K562 (cell line): ENCODE measurements at regions not wholly inside any gene's neighbourhood (a gene's known extent, or its start where the extent isn't known, plus 50 kb on each side); places are given as distances from the start of the nearest gene placed in this dataset.

Experiments
- ATAC-seq: fragments of 200-7000 bp; cut with Tn5 transposase; 3 replicates; pipeline ENCODE4 v1.9.1; 2020; ENCODE audit warnings: moderate library complexity
- BruUV-seq: library from RNA; stranded (reverse); fragments of 400-500 nt; replicated peaks from 2 replicates; lab custom pipeline; 2021; lab: Mats Ljungman, UMichigan
- CTCF ChIA-PET: fragments of 300-600 bp; formaldehyde crosslinking; extraction: SDS; loops from one replicate; lab custom pipeline; 2021; ENCODE audit warnings: low intra/inter-chr PET ratio; lab: Yijun Ruan, JAX
- POLR2A ChIA-PET: fragments of 300-600, 350-650 bp; sonication (Branson Sonifier 250); formaldehyde crosslinking; extraction: SDS; loops from one replicate; lab custom pipeline; 2021; ENCODE audit warnings: antibody characterized with exemption, inconsistent platforms; lab: Yijun Ruan, JAX
- DNase-seq, 4 experiments: peaks; one replicate each; pipeline versions ENCODE4 v3.0.0 to v3.0.0-alpha.2; 2011 to 2018; ENCODE audit warnings: low spot score in 3 of 4, mixed read lengths in 3 of 4; ENCODE audit errors: extremely low read depth in 1 of 4
- FAIRE-seq: peaks from 2 replicates; lab custom pipeline; 2011; peaks lifted over from hg19 to GRCh38; lab: Jason Lieb, UNC
- H2AFZ ChIP-seq: 2 replicates; pipeline ENCODE4 v1.6.0; 2011; ENCODE audit warnings: low read depth, low read length, control low read depth, inconsistent platforms
- H3K27ac ChIP-seq: fragments of 200-600 bp; 3 replicates; pipeline ENCODE4 v1.8.0; 2011; ENCODE audit warnings: low read depth, mild to moderate bottlenecking, control low read depth, inconsistent platforms, low read length, moderate library complexity, mixed read lengths; ENCODE audit errors: extremely low read depth
- H3K27me3 ChIP-seq, 2 experiments: fragments of 300-600 bp in 1 of 2; 2 replicates in 1 of 2; 3 replicates in 1 of 2; pipeline versions ENCODE4 v1.6.0 to v1.8.0; 2011; ENCODE audit warnings: inconsistent platforms in 2 of 2, low read length in 2 of 2, mild to moderate bottlenecking in 1 of 2, mixed read lengths in 1 of 2, moderate library complexity in 1 of 2; ENCODE audit not compliant: control insufficient read depth in 2 of 2, insufficient read depth in 2 of 2
- H3K36me3 ChIP-seq: fragments of 300-600 bp; 3 replicates; pipeline ENCODE4 v1.8.0; 2011; ENCODE audit warnings: mild to moderate bottlenecking, low read length, inconsistent platforms; ENCODE audit not compliant: control insufficient read depth, insufficient read depth
- H3K4me1 ChIP-seq, 2 experiments: fragments of 200-600 bp in 1 of 2; replicated peaks in 1 of 2; 2 replicates in 1 of 2; 3 replicates in 1 of 2; pipeline versions ENCODE4 v1.5.1 to v1.8.0; 2011; ENCODE audit warnings: inconsistent platforms in 2 of 2, low read length in 2 of 2, mild to moderate bottlenecking in 1 of 2, mixed read lengths in 1 of 2, moderate library complexity in 1 of 2; ENCODE audit not compliant: control insufficient read depth in 2 of 2, insufficient read depth in 2 of 2
- H3K4me2 ChIP-seq: 2 replicates; pipeline ENCODE4 v1.6.1; 2011; ENCODE audit warnings: low read length, control low read depth, inconsistent platforms, mixed read lengths; ENCODE audit not compliant: insufficient read depth
- H3K4me3 ChIP-seq: fragments of 200-600 bp; sonication (generic), shearing (Covaris generic); 2 replicates; pipeline ENCODE4 v1.5.1; 2016; ENCODE audit warnings: control low read depth, inconsistent platforms
- H3K79me2 ChIP-seq: fragments of 200-600 bp; 3 replicates; pipeline ENCODE4 v1.8.0; 2011; ENCODE audit warnings: low read length, inconsistent platforms; ENCODE audit not compliant: control insufficient read depth, insufficient read depth
- H3K9ac ChIP-seq, 2 experiments: 2 replicates each; pipeline versions ENCODE4 v1.6.0 to v1.6.1; 2011; ENCODE audit warnings: low read depth in 2 of 2, low read length in 2 of 2, control low read depth in 1 of 2, inconsistent platforms in 1 of 2, mild to moderate bottlenecking in 1 of 2, mixed read lengths in 1 of 2; ENCODE audit not compliant: insufficient read depth in 1 of 2
- H3K9me1 ChIP-seq: one replicate; pipeline ENCODE4 v1.6.0; 2011; ENCODE audit warnings: inconsistent platforms, mild to moderate bottlenecking, low read length, moderate library complexity; ENCODE audit not compliant: control insufficient read depth, insufficient read depth
- H3K9me3 ChIP-seq: replicated peaks from 2 replicates; pipeline ENCODE4 v1.5.1; 2011; ENCODE audit warnings: low read depth, low read length, inconsistent platforms; ENCODE audit not compliant: control insufficient read depth, insufficient read depth
- H4K20me1 ChIP-seq: replicated peaks from 2 replicates; pipeline ENCODE4 v1.6.1; 2011; ENCODE audit warnings: low read length, inconsistent platforms, mixed read lengths; ENCODE audit not compliant: control insufficient read depth, insufficient read depth
- ATF7 ChIP-seq: fragments of 450-650 bp; IDR thresholded peaks from 2 replicates; pipeline ENCODE4 v1.7.1; 2014; ENCODE audit warnings: mild to moderate bottlenecking, moderate library complexity
- ELF1 ChIP-seq: fragments of 200-800 bp; sonication (Bioruptor generic); IDR thresholded peaks from 2 replicates; pipeline ENCODE4 v1.6.1; 2016; ENCODE audit warnings: missing genetic modification characterization, missing compliant biosample characterization
- GATAD2B ChIP-seq: fragments of 450-650 bp; IDR thresholded peaks from 2 replicates; pipeline ENCODE4 v1.6.1; 2017; ENCODE audit warnings: mild to moderate bottlenecking, borderline replicate concordance
- ILK ChIP-seq: fragments of 450-650 bp; IDR thresholded peaks from 2 replicates; pipeline ENCODE4 v1.6.1; 2016; ENCODE audit warnings: missing genetic modification characterization, low read depth, mild to moderate bottlenecking, missing compliant biosample characterization, moderate library complexity, borderline replicate concordance
- JUND ChIP-seq, 2 experiments: IDR thresholded peaks; 2 replicates in 1 of 2; 3 replicates in 1 of 2; pipeline ENCODE4 v1.6.1; 2011; ENCODE audit warnings: borderline replicate concordance in 2 of 2, low read depth in 2 of 2, low read length in 2 of 2, improper control_type of control experiment in 1 of 2, missing biosample characterization in 1 of 2, missing genetic modification characterization in 1 of 2, missing genetic modification reagents in 1 of 2
- RCOR1 ChIP-seq, 2 experiments: IDR thresholded peaks; 2 replicates each; pipeline ENCODE4 v1.6.1; 2012; ENCODE audit warnings: low read depth in 2 of 2, low read length in 2 of 2, borderline replicate concordance in 1 of 2, improper control_type of control experiment in 1 of 2
- SNIP1 ChIP-seq: fragments of 450-650 bp; IDR thresholded peaks from 2 replicates; pipeline ENCODE4 v1.7.1; 2017; ENCODE audit warnings: low read depth, mild to moderate bottlenecking
- U2AF2 ChIP-seq: fragments of 200-400 bp; formaldehyde crosslinking; optimal IDR thresholded peaks from 2 replicates; pipeline ENCODE3; 2017; ENCODE audit warnings: low read depth, mild to moderate bottlenecking, low read length
- ZFP1 ChIP-seq: fragments of 450-650 bp; formaldehyde crosslinking; IDR thresholded peaks from 2 replicates; pipeline ENCODE4 v1.4.0; 2020; ENCODE audit warnings: mild to moderate bottlenecking, mixed read lengths
- ZNF316 ChIP-seq: fragments of 450-650 bp; IDR thresholded peaks from 2 replicates; pipeline ENCODE4 v1.6.1; 2016
- ZNF695 ChIP-seq: fragments of 450-650 bp; formaldehyde crosslinking; IDR thresholded peaks from 2 replicates; pipeline ENCODE4 v1.4.0; 2020; ENCODE audit warnings: mild to moderate bottlenecking, moderate library complexity
- WGBS: fragments of 100-300 bp; shearing (Covaris generic); methylation state at CpG from one replicate; pipeline ENCODE4 v1.1.6; 2016; ENCODE audit warnings: low coverage, mixed read lengths; ENCODE audit not compliant: insufficient coverage; ENCODE audit errors: missing lambda C conversion rate; 5-methylcytosine and 5-hydroxymethylcytosine counted together
- in situ Hi-C: fragments of 300-500 bp; cut with MboI; formaldehyde crosslinking; loops from 4 replicates; pipeline ENCODE4 v1.15.0; 2018; ENCODE audit warnings: inconsistent platforms, mixed read lengths
- intact Hi-C: fragments of 100-400 bp; cut with micrococcal nuclease; formaldehyde crosslinking; loops from 2 replicates; pipeline ENCODE4 v1.14.2; 2022
- TF ChIP-seq, protein P1 (sequence below): fragments of 250-450 bp; sonication (Bioruptor Pico); IDR thresholded peaks from 2 replicates; pipeline ENCODE4 v1.8.0; 2022; ENCODE audit warnings: moderate library complexity, mild to moderate bottlenecking, inconsistent platforms
- TF ChIP-seq, protein P2 (sequence below), 2 experiments: IDR thresholded peaks; 2 replicates each; pipeline ENCODE4 v1.6.1; 2011; ENCODE audit warnings: borderline replicate concordance in 1 of 2, control low read depth in 1 of 2, low read depth in 1 of 2, low read length in 1 of 2, mild to moderate bottlenecking in 1 of 2, mixed read lengths in 1 of 2, moderate library complexity in 1 of 2; ENCODE audit not compliant: insufficient read depth in 1 of 2, insufficient read length in 1 of 2, poor library complexity in 1 of 2, severe bottlenecking in 1 of 2; ENCODE audit errors: extremely low read depth in 1 of 2

GRCh38 chr12:4082809-4083403 lies 190.7 kb upstream of the CCND2 start:
- Histone ChIP-seq H3K27me3 (peaks cover 2 to 18% of the 10 kb centered on the region in 2 experiments; a peak in 3 of 5 replicates), H3K4me1 (no peaks in the 10 kb centered on the region), H3K27ac (no peak overlapping the region), H3K36me3 (no peaks in the 10 kb centered on the region), H4K20me1 (no peaks in the 10 kb centered on the region), H3K79me2 (no peaks in the 10 kb centered on the region), H2AFZ (no peak overlapping the region), H3K4me3 (no peak overlapping the region), H3K4me2 (no peak overlapping the region), H3K9me1 (no peaks in the 10 kb centered on the region), H3K9ac (no peak overlapping the region), H3K9me3 (no peaks in the 10 kb centered on the region)
- DNase-seq = no peak
- ChIA-PET POLR2A (interaction anchor here (0.7 kb wide), 1 partner anchor 33 kb away, joined by 3 read pairs; no protein-coding TSS in a partner anchor), CTCF (no interaction called here)
- TF ChIP-seq ATF7 = no peak
- TF ChIP-seq, protein P1, sequence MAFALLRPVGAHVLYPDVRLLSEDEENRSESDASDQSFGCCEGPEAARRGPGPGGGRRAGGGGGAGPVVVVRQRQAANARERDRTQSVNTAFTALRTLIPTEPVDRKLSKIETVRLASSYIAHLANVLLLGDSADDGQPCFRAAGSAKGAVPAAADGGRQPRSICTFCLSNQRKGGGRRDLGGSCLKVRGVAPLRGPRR (CRISPR knock-in tag) = no peak
- no peak for TF ChIP-seq RCOR1 (IDR thresholded peaks at IDR 0.05; ENCODE audit: borderline replicate concordance in 1 of 2, low read depth in 2 of 2, low read length in 2 of 2)
- TF ChIP-seq GATAD2B = no peak
- no peak for TF ChIP-seq SNIP1
- TF ChIP-seq ZFP1 (CRISPR knock-in tag) = no peak
- TF ChIP-seq ILK (tag) = no peak
- TF ChIP-seq ZNF695 = no peak
- no peak for TF ChIP-seq ELF1 (tag)
- no peak for TF ChIP-seq ZNF316
- no peak for TF ChIP-seq JUND (IDR thresholded peaks at IDR 0.05; ENCODE audit: borderline replicate concordance, low read depth, low read length)
- no peak for TF ChIP-seq JUND (tag; IDR thresholded peaks at IDR 0.05; ENCODE audit: borderline replicate concordance, low read depth, low read length)
- no peak for TF ChIP-seq U2AF2
- TF ChIP-seq, protein P2, sequence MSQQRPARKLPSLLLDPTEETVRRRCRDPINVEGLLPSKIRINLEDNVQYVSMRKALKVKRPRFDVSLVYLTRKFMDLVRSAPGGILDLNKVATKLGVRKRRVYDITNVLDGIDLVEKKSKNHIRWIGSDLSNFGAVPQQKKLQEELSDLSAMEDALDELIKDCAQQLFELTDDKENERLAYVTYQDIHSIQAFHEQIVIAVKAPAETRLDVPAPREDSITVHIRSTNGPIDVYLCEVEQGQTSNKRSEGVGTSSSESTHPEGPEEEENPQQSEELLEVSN (IDR thresholded peaks at IDR 0.05; ENCODE audit: borderline replicate concordance in 1 of 2, extremely low read depth in 1 of 2, insufficient read depth in 1 of 2, insufficient read length in 1 of 2, low read depth in 1 of 2, low read length in 1 of 2, poor library complexity in 1 of 2, severe bottlenecking in 1 of 2) = no peak
- BruUV-seq = no TSS peak
- no peak for FAIRE-seq
- in situ Hi-C loops = no loop called here
- ATAC-seq = no peak
- intact Hi-C loops = no loop called here
- WGBS = 3% methylated on average over 12 of the region's 13 CpGs
